ENCODE measurements at regions not wholly inside any gene's neighbourhood (a gene's known extent, or its start where the extent isn't known, plus 50 kb on each side); places are given as distances from the start of the nearest gene placed in this dataset.

GRCh38 chr3:30458376-30459171 is 147.8 kb upstream of the TGFBR2 start:
- Histone ChIP-seq H3K27me3 (ENCODE audit: control insufficient read depth, insufficient read depth, low read length) (no peaks in the 10 kb centered on the region), H3K9me3 (ENCODE audit: control insufficient read depth in 2 of 3, insufficient read depth in 1 of 3, low read length in 3 of 3) (no peaks in the 10 kb centered on the region), H3K4me3 (ENCODE audit: low read length in 3 of 3) (no peak overlapping the region), H3K27ac (ENCODE audit: low read depth in 2 of 2, low read length in 2 of 2) (no peak overlapping the region), H3K9ac (ENCODE audit: low read length in 3 of 3) (no peak overlapping the region), H3K4me1 (ENCODE audit: control insufficient read depth in 2 of 3, insufficient read depth in 2 of 3, low read depth in 1 of 3, low read length in 3 of 3) (no peaks in the 10 kb centered on the region), H3K36me3 (ENCODE audit: control insufficient read depth in 2 of 3, insufficient read depth in 3 of 3, low read length in 3 of 3) (no peaks in the 10 kb centered on the region)
- intact Hi-C loops (cut with DNase I): no loop called here
- FAIRE-seq (no peak), DNase-seq (no peak)
- TF ChIP-seq CTCF (IDR thresholded peaks at IDR 0.05; ENCODE audit: borderline replicate concordance, extremely low read depth, insufficient read depth): no peak

GRCh38 chr3:30461311-30461710 is 145.1 kb upstream of the TGFBR2 start:
- Histone ChIP-seq H3K27ac (ENCODE audit: low read depth in 2 of 2, low read length in 2 of 2) (no peak overlapping the region), H3K36me3 (ENCODE audit: control insufficient read depth in 2 of 3, insufficient read depth in 3 of 3, low read length in 3 of 3) (no peaks in the 10 kb centered on the region), H3K4me3 (ENCODE audit: low read length in 3 of 3) (no peak overlapping the region), H3K9ac (ENCODE audit: low read length in 3 of 3) (no peak overlapping the region), H3K4me1 (ENCODE audit: control insufficient read depth in 2 of 3, insufficient read depth in 2 of 3, low read depth in 1 of 3, low read length in 3 of 3) (no peaks in the 10 kb centered on the region), H3K9me3 (ENCODE audit: control insufficient read depth in 2 of 3, insufficient read depth in 1 of 3, low read length in 3 of 3) (no peaks in the 10 kb centered on the region), H3K27me3 (ENCODE audit: control insufficient read depth, insufficient read depth, low read length) (no peaks in the 10 kb centered on the region)
- FAIRE-seq (no peak), DNase-seq (no peak)
- intact Hi-C loops (cut with DNase I): no loop called here
- no peak for TF ChIP-seq CTCF (IDR thresholded peaks at IDR 0.05; ENCODE audit: borderline replicate concordance, extremely low read depth, insufficient read depth)

GRCh38 chr3:30462721-30463470 is 143.5 kb upstream of the TGFBR2 start:
- Histone ChIP-seq H3K9ac (ENCODE audit: low read length in 3 of 3) (no peak overlapping the region), H3K9me3 (ENCODE audit: control insufficient read depth in 2 of 3, insufficient read depth in 1 of 3, low read length in 3 of 3) (no peaks in the 10 kb centered on the region), H3K4me3 (ENCODE audit: low read length in 3 of 3) (no peak overlapping the region), H3K27ac (ENCODE audit: low read depth in 2 of 2, low read length in 2 of 2) (no peak overlapping the region), H3K4me1 (ENCODE audit: control insufficient read depth in 2 of 3, insufficient read depth in 2 of 3, low read depth in 1 of 3, low read length in 3 of 3) (no peaks in the 10 kb centered on the region), H3K27me3 (ENCODE audit: control insufficient read depth, insufficient read depth, low read length) (no peaks in the 10 kb centered on the region), H3K36me3 (ENCODE audit: control insufficient read depth in 2 of 3, insufficient read depth in 3 of 3, low read length in 3 of 3) (no peaks in the 10 kb centered on the region)
- FAIRE-seq (no peak), DNase-seq (no peak)
- TF ChIP-seq CTCF (IDR thresholded peaks at IDR 0.05; ENCODE audit: borderline replicate concordance, extremely low read depth, insufficient read depth): no peak
- intact Hi-C loops (cut with DNase I): no loop called here
